ENCODE measurements at regions not wholly inside any gene's neighbourhood (a gene's known extent, or its start where the extent isn't known, plus 50 kb on each side); places are given as distances from the start of the nearest gene placed in this dataset.

- TF ChIP-seq JUN (IDR thresholded peaks at IDR 0.05), result no peak
- TF ChIP-seq HDAC2 (IDR thresholded peaks at IDR 0.05), result no peak
- TF ChIP-seq CHD4 (IDR thresholded peaks at IDR 0.05; ENCODE audit: borderline replicate concordance), result no peak
- TF ChIP-seq CTCF (IDR thresholded peaks at IDR 0.05), result no peak
These were observed 162.7 kb upstream of the B3GAT2 start for GRCh38 chr6:71119560-71119959.
